ENCODE measurements at regions not wholly inside any gene's neighbourhood (a gene's known extent, or its start where the extent isn't known, plus 50 kb on each side); places are given as distances from the start of the nearest gene placed in this dataset.
"Not testable (repeated sequence)": the region's sequence is repeated elsewhere in the genome, so short reads cannot be mapped to it uniquely, and the experiment has no call there.

GRCh38 chr2:87574193-87575119 lies 173.4 kb upstream of the PLGLB2 start:
- H3K27ac Mint-ChIP-seq, ATAC-seq, H3K27me3 Mint-ChIP-seq, DNase-seq, H3K9me3 Mint-ChIP-seq, H3K4me3 Mint-ChIP-seq: not testable (repeated sequence)
- peaks cover 34% of the 10 kb centered on the region for H3K4me1 Mint-ChIP-seq

GRCh38 chr2:87575138-87575537 lies 172.7 kb upstream of the PLGLB2 start:
- DNase-seq, H3K9me3 Mint-ChIP-seq, H3K27me3 Mint-ChIP-seq, H3K4me3 Mint-ChIP-seq: not testable (repeated sequence)
- Mint-ChIP-seq H3K27ac (peak overlapping the region in 1 of 2 donors; percentile 82), H3K4me1 (peaks cover 28% of the 10 kb centered on the region)
- peak; percentile 7 for ATAC-seq

- H3K27ac Mint-ChIP-seq, DNase-seq: not testable (repeated sequence)
- peak; percentile 46 for ATAC-seq
Measured at GRCh38 chr2:87577358-87577757, 170.5 kb upstream of the PLGLB2 start.

GRCh38 chr2:87582152-87582551 lies 165.7 kb upstream of the PLGLB2 start:
- H3K9me3 Mint-ChIP-seq, ATAC-seq: not testable (repeated sequence)

More at GRCh38 chr2:87577358-87577757, 170.5 kb upstream of the PLGLB2 start:
- not testable (repeated sequence) for H3K4me3 Mint-ChIP-seq, H3K27me3 Mint-ChIP-seq, H3K9me3 Mint-ChIP-seq
- H3K4me1 Mint-ChIP-seq = peaks cover 21% of the 10 kb centered on the region

GRCh38 chr2:87582579-87582978 lies 165.3 kb upstream of the PLGLB2 start:
- not testable (repeated sequence) for DNase-seq, H3K9me3 Mint-ChIP-seq, ATAC-seq, H3K27ac Mint-ChIP-seq, H3K27me3 Mint-ChIP-seq, H3K4me3 Mint-ChIP-seq
- peaks cover 10% of the 10 kb centered on the region for H3K4me1 Mint-ChIP-seq

More at GRCh38 chr2:87582152-87582551, 165.7 kb upstream of the PLGLB2 start:
- DNase-seq, H3K4me3 Mint-ChIP-seq, H3K27ac Mint-ChIP-seq, H3K27me3 Mint-ChIP-seq: not testable (repeated sequence)
- H3K4me1 Mint-ChIP-seq = peaks cover 10% of the 10 kb centered on the region

GRCh38 chr2:87583370-87583769 lies 164.5 kb upstream of the PLGLB2 start:
- not testable (repeated sequence) for H3K4me3 Mint-ChIP-seq, H3K27ac Mint-ChIP-seq, DNase-seq, H3K9me3 Mint-ChIP-seq, ATAC-seq, H3K27me3 Mint-ChIP-seq
- H3K4me1 Mint-ChIP-seq = peaks cover 10% of the 10 kb centered on the region

GRCh38 chr2:87583803-87584202 lies 164.1 kb upstream of the PLGLB2 start:
- H3K4me3 Mint-ChIP-seq, ATAC-seq, H3K27ac Mint-ChIP-seq, DNase-seq, H3K9me3 Mint-ChIP-seq, H3K27me3 Mint-ChIP-seq: not testable (repeated sequence)
- peaks cover 10% of the 10 kb centered on the region for H3K4me1 Mint-ChIP-seq

GRCh38 chr2:87584268-87584906 lies 163.5 kb upstream of the PLGLB2 start:
- peak overlapping the region; percentile 29 to 55 for H3K4me3 Mint-ChIP-seq

GRCh38 chr2:87587934-87588333 lies 160.0 kb upstream of the PLGLB2 start:
- H3K9me3 Mint-ChIP-seq, DNase-seq, H3K27me3 Mint-ChIP-seq, H3K4me3 Mint-ChIP-seq, H3K27ac Mint-ChIP-seq, ATAC-seq: not testable (repeated sequence)
- H3K4me1 Mint-ChIP-seq = peaks cover 10% of the 10 kb centered on the region

More at GRCh38 chr2:87584268-87584906, 163.5 kb upstream of the PLGLB2 start:
- not testable (repeated sequence) for DNase-seq, H3K9me3 Mint-ChIP-seq, H3K27me3 Mint-ChIP-seq
- Mint-ChIP-seq H3K4me1 (peaks cover 10% of the 10 kb centered on the region), H3K27ac (peak overlapping the region in 1 of 2 donors; percentile 33)
- peak; percentile 49 for ATAC-seq

- DNase-seq = not testable (repeated sequence)
Measured at GRCh38 chr2:87592974-87593373, 154.9 kb upstream of the PLGLB2 start.

GRCh38 chr2:87593784-87594610 lies 153.9 kb upstream of the PLGLB2 start:
- peak; percentile 75 for ATAC-seq
- H3K4me3 Mint-ChIP-seq = peak overlapping the region in 1 of 2 donors; percentile 45
- DNase-seq = peak in 1 of 2 donors; percentile 43

More at GRCh38 chr2:87592974-87593373, 154.9 kb upstream of the PLGLB2 start:
- not testable (repeated sequence) for H3K27me3 Mint-ChIP-seq, H3K4me3 Mint-ChIP-seq, ATAC-seq, H3K27ac Mint-ChIP-seq, H3K9me3 Mint-ChIP-seq, H3K4me1 Mint-ChIP-seq

GRCh38 chr2:87594611-87594992 lies 153.3 kb upstream of the PLGLB2 start:
- not testable (repeated sequence) for H3K9me3 Mint-ChIP-seq, H3K27me3 Mint-ChIP-seq, H3K4me1 Mint-ChIP-seq, H3K27ac Mint-ChIP-seq, DNase-seq, H3K4me3 Mint-ChIP-seq, ATAC-seq

More at GRCh38 chr2:87593784-87594610, 153.9 kb upstream of the PLGLB2 start:
- H3K4me1 Mint-ChIP-seq, H3K9me3 Mint-ChIP-seq, H3K27ac Mint-ChIP-seq, H3K27me3 Mint-ChIP-seq: not testable (repeated sequence)

- H3K27me3 Mint-ChIP-seq, DNase-seq, H3K27ac Mint-ChIP-seq, ATAC-seq, H3K4me3 Mint-ChIP-seq, H3K4me1 Mint-ChIP-seq, H3K9me3 Mint-ChIP-seq: not testable (repeated sequence)
Measured at GRCh38 chr2:87595017-87595416, 152.9 kb upstream of the PLGLB2 start.

- not testable (repeated sequence) for H3K4me1 Mint-ChIP-seq, DNase-seq, H3K27me3 Mint-ChIP-seq, H3K4me3 Mint-ChIP-seq, H3K9me3 Mint-ChIP-seq, H3K27ac Mint-ChIP-seq
- ATAC-seq = peak; percentile 60
Measured at GRCh38 chr2:87600961-87601360, 146.9 kb upstream of the PLGLB2 start.

GRCh38 chr2:87602118-87602517 lies 145.8 kb upstream of the PLGLB2 start:
- H3K27ac Mint-ChIP-seq, H3K4me1 Mint-ChIP-seq, ATAC-seq, H3K27me3 Mint-ChIP-seq, H3K4me3 Mint-ChIP-seq, DNase-seq, H3K9me3 Mint-ChIP-seq: not testable (repeated sequence)
